ENCODE measurements at regions not wholly inside any gene's neighbourhood (a gene's known extent, or its start where the extent isn't known, plus 50 kb on each side); places are given as distances from the start of the nearest gene placed in this dataset.
A peak's percentile ranks its signal among the peaks of the same experiment; 100 is the strongest.

DNA sequence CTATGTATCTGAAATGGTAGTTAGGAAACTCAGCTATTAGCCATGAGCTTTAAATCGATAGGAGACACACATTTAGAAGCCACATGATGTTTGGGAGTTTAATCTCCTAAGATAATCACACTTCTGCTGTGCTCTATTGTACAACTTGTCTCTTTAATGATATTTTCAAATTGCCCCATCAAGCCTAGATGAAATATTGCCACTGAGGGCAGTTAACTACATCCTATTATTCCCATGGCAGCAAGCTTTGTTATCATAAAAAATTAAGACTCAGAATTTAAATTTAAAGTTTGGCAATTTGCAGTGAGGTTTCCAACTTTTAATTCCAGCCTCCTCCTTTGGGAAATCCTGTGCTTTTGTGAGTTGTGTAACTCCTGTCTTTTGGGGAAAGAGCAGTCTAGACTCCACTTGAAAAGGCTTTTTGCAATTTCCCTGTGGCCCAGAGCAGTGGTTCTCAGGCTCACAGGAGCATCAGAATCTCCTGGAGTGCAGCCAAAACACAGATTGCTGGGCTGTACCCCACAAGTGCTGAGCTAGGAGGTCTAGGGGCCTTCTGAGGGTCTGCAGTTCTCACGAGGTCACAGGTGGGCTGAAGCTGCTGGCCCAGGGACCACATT, 792.4 kb downstream of the QKI start:
- no peak for DNase-seq

DNA sequence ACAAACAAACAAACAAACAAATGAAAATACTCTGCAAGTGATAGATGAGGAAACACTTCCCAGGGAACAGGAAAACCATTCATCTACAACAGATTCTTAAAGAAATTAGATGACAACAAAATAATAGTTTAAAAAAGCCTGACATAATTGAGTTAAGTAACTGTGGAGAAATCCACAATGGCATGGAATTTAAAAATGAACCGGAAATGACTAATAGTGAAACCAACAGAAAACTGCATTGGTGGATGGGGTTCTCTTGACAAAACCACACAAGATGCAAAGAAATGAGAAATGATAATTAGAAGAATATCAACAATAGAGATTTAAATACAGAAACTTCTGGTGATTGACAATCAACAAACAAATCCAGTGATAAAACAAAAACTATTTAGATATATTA, 785.6 kb downstream of the QKI start:
- DNase-seq = peak; percentile 4

DNA sequence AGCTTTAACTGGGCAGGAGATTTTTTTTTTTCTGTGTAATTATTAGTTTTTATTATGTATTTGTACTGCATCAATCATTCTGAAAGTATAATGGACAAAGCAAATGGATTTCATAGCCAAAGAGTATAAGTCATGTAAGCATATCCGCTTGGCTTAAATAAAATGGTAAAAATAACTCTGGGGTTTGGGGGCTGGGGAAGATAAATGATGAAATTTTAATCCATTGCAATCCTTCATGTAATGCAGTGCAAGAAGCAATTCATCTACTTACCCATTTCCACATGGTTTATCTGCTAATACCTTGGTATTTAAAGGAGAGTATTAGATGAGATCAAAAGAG, 781.4 kb downstream of the QKI start:
- no peak for DNase-seq

DNA sequence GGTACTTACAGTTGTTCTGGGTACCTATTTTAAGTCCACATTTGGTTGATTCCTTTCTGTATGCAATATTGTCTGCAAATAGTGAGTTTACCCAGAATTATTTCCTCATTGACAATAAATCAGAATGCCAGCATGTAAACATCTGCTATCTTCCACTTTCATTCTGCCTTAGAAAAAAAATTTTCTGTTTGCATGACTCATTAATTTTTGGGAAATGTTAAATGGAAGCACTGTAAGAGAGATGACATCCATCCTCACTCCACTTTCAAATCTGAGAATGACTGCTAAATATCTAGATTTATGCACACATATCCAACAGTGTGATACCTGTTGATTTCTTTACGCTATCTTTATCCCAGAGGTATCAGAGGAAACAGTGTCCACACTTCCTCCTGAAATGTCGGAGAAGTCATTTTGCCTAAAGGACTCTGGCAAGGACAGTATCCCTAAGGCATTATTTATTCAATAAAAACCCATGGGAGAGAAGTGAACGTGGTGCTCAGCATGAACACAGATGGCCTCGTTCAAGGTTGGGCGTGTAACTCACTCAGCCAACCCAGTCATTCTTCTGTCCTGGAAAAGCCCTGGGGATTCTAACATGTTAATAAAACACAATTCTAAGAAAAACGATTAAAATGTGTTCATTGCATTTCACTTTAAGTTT, 780.9 kb downstream of the QKI start:
- no peak for DNase-seq

DNA sequence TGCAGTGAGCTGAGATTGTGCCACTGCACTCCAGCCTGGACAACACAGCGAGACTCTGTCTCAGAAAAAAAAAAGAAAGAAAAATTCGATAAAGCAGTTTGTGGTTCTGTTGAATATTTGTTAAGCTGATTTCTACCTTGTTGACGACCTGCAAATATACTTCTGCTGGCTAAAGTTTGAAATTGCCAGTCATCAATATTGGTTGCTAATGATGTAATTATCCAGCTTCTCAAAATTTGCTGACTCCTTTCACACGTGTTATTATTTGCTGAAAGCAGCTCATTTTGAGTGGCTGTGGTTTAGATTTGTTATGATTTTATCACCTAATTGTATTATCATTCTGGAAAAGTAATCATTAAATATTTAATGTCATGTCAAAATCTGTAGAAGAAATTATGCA, 774.3 kb downstream of the QKI start:
- no peak for DNase-seq

DNA sequence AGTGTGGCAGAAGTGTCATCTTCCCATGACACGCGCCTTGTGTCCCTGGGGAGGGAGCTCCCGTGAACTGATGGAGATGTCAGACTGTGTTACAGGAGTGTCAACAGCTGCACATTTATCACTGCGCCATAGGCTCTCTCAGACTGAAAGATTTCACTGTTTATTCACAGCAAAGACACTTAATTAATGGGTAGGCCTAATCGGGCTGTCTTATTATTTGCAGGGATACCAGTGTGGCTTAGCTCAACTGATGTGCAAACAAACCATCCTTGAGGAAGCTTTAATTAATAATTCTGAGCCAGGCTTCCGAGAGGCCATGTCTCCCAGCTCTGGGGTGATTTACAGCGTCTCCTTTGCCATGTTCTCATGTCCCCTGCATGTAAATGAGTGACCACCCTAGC, 771.0 kb downstream of the QKI start:
- DNase-seq = no peak

DNA sequence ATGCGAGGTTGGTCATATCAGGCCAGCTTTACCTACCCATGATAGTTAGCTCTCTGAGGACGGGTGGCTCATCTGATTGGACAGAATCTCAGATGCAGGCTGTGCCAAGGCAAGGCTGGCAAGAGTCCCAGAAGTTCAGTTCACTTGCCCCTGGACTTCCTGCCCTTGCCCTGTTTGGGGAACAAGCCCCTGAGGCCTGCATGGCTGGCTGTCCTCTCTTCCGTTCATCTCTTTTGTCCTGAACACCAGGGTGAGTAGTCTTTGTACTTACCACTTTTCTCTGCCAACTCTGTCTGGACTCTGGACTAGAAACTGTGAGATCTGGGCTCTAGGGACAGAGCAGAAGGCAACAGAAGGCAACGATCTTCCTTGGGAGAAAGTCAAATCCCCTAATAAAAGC, 769.9 kb downstream of the QKI start:
- no peak for DNase-seq

DNA sequence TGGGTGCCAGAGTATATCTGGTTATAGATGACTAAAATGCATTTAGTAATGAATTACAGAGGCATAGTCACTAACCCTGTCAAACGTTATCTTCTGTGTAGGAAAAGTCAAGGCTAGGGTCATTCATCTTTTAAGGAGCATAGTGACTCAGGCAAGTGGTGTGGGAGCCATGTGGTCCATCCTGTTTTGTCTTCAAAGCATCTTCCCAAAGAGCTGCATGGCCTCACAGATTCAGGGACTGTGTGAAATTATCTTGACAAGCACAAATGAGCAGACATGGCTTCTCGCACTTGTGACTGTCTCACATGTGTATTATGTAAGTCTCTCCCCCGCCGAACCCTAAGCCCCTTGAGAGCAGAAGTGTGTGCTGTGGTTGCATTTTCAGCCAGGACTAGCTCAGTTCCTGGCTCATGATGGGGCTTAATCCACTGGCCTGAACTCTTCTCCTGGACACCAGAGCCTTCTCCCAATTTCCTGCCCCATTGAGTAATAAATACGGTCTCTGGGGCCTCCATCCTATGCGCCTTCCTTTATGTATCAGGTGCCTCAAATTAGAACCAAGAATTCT, 769.1 kb downstream of the QKI start:
- DNase-seq = no peak

DNA sequence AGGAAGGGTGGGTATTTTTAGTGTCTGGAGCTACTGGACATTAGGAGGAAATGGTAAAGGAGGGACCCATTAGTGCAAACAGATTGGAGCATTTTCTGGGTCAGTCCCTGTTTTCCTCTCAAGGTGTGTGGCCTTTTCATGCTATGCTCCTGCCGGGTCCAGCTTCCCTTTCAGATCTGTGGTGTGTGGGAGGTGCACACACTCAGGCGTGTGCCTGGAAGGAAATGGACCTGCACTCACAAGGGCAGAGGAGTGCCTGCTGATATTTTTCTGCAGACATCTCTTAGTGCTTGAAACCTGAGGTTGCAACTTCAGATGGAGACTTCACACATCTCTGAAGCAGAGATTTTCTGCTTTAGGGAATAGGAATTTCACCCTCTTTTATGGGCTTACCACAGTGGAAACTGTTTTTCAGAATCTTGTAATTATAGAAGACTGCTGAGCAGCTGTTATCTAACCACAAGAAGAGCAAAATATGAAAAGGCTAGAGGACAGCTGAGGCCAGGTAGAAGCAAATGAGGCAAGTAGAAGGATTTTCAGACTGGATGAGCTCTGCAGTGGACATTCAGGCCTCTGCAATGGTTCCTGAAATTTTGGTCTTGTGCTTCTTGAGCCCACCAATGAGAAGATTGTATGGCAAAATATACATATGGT, 764.3 kb downstream of the QKI start:
- no peak for DNase-seq

DNA sequence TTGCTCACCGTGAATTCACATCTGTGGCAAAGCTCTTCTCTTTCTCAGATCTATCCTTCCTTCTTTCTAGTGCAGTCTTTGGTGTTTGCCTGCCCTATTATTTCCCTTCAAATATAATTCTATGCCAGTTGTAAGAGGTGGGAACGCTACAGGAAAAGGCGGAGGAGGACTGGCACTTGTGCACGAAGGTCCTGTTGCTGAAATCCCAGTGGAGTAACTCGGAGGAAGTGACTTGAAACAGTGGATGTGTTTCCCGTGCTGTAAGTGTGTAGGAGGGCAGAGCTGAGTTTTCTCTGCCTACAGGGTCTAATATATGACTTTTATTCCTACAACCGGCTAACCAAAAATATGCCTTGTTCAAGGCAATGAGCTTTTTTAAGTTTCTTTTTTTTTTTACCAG, 754.8 kb downstream of the QKI start:
- DNase-seq = no peak

DNA sequence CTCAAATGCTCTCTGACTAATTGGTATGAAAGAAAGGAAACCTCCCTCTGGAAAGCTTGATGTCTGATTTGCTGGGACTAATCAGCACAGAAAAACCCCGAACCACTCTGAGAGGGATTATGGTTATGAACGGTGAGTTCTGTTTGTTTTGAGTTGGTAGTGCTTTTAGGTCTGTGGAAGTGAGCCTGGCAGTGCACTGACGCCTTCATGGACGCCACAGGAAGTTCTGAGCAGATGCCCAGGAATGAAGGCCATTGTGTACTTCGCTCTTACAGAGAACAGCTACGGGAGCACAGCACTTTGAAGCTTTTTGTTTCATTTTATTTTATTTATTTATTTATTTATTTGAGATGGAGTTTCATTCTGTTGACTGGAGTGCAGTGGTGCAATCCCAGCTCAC, 754.1 kb downstream of the QKI start:
- DNase-seq = peak; percentile 25

DNA sequence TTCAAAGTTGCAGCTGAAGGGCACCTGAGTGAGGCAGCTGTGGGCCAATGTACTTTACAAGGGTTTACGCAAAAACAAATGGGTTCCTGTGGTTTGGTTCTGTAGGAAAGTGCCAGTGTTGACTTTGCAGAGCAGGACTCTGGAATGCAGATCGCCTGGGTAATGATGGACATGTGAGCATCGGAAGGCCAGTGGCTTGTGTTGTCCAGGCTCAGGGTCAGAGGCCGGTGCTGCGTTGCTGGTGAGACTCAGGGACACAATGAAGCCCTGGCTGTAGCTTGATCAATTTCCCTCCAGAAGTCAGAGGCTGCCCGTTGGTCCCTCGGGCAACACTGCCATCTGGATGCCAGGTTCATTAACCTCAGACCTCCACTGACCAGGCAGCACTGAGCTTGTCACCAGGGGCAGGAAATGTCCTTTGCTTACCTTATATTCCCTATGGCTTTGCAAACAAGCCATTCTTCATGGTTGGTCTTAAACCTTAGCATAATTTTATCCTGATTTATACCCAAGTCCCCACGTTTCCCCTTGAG, 753.4 kb downstream of the QKI start:
- no peak for DNase-seq

DNA sequence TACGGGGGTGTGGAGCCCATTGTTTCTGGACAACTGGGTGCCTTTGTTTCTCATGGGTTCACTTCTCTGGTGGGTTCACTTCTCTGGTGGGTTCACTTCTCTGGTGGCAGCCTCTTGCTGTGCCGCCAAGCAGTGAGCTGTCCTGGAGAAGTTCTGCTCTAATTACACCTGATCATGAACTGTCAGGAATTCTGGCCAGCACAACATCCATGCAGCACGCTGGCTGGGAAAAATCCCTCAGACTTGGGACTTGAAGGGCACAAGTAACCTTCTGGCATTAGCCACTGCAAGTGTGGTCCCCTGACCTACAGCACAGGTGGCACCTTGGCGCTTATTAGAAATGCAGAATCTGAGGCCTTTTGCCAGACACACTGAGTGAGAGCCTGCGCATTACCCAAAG, 752.5 kb downstream of the QKI start:
- no peak for DNase-seq

DNA sequence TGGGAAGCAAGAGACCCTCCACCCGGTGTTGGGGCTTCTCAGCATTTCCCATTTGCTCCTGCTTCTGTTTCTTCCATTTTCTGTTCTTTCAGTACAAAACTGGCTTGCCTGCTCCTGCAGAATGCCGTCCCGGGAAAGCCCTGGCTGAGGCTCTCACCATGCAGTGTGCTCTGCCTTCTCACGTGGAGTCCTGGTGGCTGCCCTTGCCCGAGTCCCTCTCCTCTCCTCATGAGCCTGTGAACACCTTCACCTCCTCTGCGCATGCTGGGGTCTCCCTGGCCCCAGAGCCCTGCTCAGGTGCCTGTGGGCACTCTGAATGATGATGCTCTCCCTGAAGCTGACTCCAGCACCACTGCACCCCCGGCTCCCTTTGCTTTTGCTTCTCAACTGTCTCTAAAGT, 752.0 kb downstream of the QKI start:
- DNase-seq = no peak

DNA sequence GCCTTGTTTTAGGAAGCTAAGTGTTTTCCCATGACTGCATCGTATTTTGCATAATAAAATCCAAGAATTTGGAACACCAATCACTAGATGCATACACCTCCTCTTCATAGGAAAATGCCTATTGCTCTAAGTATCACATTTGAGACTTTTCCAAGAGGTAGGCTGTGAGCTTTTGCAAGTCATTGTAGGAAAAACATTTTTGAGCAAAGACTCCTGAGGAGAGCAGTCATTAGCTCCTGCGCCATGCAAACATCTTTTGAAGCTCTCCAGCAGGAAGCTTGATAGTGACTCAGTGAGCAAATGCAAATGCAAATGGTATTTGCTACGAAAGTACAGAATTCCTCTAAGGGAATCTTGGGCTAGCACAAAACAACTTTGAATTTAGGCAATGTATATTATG, 750.4 kb downstream of the QKI start:
- no peak for DNase-seq

DNA sequence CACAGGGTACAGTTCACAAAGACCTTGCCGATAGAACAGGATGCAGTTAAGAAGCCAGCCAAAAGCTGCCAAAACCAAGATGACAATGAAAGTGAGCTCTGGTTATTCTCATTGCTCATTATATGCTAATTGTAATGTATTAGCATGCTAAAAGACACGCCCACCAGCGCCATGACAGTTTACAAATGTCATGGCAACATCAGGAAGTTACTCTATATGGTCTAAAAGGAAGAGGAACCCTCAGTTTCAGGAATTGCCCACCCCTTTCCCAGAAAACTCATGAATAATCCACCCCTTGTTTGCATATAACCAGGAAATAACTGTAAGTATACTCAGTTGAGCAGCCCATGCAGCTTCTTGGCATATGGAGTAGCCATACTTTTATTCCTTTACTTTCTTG, 748.7 kb downstream of the QKI start:
- no peak for DNase-seq

DNA sequence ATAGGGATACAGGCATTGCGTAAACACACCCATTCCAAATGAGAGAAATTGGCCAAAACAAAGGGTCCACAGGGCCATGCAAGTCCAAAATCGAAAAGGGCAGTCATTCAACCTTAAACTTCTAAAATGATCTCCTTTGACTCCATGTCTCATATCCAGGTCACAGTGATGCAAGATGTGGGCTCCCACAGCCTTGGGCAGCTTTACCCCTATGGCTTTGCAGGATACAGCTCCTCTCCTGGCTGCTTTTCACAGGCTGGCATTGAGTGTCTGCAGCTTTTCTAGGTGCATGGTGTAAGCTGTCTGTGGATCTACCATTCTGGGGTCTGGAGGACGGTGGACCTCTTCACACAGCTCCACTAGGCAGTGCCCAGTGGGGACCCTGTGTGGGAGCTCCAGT, 744.5 kb downstream of the QKI start:
- DNase-seq = no peak

DNA sequence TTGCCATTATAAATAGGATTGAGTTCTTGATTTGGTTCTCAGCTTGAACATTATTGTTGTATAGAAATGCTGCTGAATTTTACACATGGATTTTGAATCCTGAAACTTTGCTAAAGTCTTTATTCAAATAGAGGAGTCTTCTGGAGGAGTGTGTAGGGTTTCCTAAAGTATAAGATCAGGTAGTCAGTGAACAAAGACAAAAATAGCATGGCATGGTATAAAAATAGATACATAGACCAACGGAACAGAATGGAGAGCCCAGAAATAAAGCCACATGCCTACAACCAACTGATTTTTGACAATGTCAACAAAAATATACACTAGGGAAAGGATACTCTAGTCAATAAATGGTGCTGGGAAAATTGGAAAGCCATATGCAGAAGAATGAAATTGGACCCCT, 740.1 kb downstream of the QKI start:
- DNase-seq = no peak

DNA sequence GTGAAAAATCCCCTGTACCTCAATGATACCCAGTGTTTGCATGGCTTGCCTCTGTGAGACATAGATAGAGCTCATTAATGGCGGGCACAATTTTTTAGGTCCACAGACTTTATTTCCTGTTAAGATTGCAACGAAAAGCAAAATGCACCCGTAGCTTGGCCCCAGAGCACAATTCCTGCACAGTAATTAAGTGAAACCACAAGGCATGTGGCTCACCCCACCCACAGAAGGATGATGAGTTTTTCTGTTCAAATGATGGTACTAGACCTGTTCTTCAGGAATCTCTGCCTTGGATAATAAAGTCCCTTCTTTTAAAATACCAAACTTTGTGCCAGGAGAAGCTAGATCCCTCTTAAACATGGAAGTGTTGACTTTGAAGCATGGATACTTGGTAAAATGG, 738.1 kb downstream of the QKI start:
- no peak for DNase-seq

DNA sequence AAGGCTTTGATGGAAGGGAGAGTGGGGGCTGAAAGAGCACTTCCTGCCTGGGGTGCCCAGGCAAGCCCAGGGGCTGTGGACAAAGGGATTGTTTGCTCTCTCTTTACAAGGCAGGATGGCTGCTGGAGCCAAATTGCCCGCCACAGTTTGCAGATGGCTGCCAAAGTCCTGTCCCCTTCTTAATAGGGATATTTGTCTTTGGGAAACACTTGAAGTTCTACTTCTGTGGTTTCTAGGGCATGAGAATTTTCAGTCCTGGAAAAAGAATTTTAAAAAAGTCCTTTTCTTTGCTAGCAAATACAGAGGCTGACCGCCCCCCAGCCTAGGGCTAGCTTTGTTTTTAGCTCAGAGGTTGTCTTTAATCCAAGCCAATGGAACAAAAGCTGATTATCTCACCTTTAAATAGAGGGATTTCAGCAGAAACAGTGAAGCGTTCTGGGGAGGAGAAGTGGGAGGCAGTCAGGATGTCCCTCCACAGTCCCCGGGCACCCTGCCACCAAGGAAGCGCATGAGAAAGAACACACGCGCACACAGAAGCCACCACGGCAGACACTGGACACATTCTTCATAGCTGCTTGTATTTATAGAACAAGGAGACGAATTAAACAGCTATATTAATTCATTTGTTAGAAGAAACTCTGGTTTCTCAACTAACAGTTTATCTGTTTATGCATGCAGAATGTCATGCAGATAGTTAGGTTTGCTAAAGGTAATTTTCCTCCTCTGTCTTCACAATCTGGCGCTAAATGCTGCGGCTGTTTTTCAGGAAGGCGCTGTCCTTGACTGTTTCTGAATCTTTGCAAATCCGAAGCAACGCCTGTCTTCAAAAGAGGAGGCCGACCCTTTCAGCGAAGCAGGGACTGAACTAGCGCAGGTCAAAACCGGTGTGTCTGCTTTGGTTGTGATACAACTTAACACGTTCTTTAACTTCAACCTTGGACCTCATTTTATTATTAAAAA, 736.9 kb downstream of the QKI start:
- no peak for DNase-seq

DNA sequence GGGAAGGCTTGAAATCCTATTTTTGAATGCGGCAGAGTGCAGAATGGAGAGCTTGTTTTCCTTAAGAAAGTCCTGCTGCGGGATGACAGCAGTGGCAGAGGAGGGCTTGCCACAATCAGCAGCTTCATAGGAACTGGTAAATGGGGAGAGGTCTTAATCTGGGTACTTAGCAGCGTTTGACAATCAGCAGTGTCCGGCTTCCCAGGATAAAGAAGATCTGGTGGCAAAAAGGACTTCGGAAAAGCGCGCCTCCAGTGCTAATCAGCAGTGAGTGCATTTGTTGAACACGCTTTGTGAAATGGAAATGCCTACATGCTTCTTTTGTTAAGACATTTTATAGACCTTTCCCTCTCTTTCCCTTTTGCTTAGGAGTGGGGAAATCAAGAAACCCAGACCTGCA, 735.7 kb downstream of the QKI start:
- no peak for DNase-seq

DNA sequence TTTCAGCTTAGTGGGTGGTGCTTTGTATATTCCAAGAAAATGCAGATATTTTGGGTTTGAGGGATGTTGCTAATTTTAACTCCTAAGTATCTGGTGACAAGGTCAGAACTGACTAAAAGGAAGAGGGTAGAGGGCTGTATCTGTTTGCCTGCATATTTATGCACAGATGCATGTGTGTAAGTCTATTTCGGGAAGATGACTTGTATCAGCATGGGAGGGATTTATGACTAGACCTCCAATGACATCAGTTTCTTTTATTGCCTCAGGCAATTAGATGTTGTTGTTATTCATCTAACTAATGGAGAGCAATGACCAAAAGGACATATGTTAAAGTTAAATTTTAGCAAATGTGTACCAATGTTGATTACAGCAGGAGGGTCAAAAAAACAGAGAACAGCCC, 734.3 kb downstream of the QKI start:
- DNase-seq = no peak

DNA sequence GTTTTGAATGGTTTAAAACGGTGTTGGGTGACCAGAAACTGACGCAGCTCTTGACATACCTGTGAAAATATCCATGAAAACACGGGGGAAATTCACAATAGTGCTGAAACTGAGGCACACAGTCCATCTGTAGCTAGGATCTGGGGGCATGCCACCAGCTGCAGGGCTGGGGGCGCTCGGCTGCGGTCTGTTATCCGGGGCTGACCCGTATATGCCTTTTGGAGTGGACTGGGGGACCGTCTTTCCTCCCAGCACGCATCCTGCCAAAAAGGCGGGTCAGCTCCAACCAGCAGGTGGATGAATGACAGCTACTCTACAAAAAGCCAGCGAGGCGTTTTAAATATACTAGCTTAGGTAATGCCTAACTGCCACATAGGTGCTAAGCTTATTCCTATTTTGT, 729.8 kb downstream of the QKI start:
- no peak for DNase-seq
